ENCODE measurements at regions not wholly inside any gene's neighbourhood (a gene's known extent, or its start where the extent isn't known, plus 50 kb on each side); places are given as distances from the start of the nearest gene placed in this dataset.

- no peak for TF ChIP-seq CTCF (IDR thresholded peaks at IDR 0.05; ENCODE audit: low read depth, low read length)
- TF ChIP-seq EZH2phosphoT487 (IDR thresholded peaks at IDR 0.05; ENCODE audit: low read depth), result no peak
Observed at GRCh38 chr3:117768581-117768980, 1059.0 kb downstream of the TUSC7 start.

All from OCI-LY3 (cell line).